Ovary (tissue), 3 donors: ENCODE measurements at regions not wholly inside any gene's neighbourhood (a gene's known extent, or its start where the extent isn't known, plus 50 kb on each side); places are given as distances from the start of the nearest gene placed in this dataset.

Experiments
- CTCF ChIP-seq, 3 donors: fragments of 450-650 bp in 2 of 3; fragments of 200-600 bp in 1 of 3; IDR thresholded peaks; one replicate each; pipeline versions ENCODE4 v1.5.1 to v1.8.0; 2016 to 2022; ENCODE audit warnings: antibody characterized with exemption in 3 of 3, mild to moderate bottlenecking in 1 of 3
- EP300 ChIP-seq: sonication (generic); formaldehyde crosslinking; IDR thresholded peaks from one replicate; pipeline ENCODE4 v1.6.1; 2017; ENCODE audit warnings: antibody characterized with exemption
- POLR2A ChIP-seq: fragments of 450-650 bp; IDR thresholded peaks from one replicate; pipeline ENCODE4 v1.6.1; 2017; ENCODE audit warnings: antibody characterized with exemption, mild to moderate bottlenecking, moderate library complexity
- donor health status: DM: no; HTN: no; CAD: no.

GRCh38 chr5:152619756-152620155 lies 214.7 kb upstream of the NMUR2 start:
- no peak for TF ChIP-seq CTCF (IDR thresholded peaks at IDR 0.05)
- TF ChIP-seq POLR2A, result no peak
- TF ChIP-seq EP300, result no peak
